ENCODE measurements at regions not wholly inside any gene's neighbourhood (a gene's known extent, or its start where the extent isn't known, plus 50 kb on each side); places are given as distances from the start of the nearest gene placed in this dataset.

GRCh38 chr3:107133891-107134290 is 243.3 kb upstream of the CCDC54 start:
- no peak for TF ChIP-seq CTCF (IDR thresholded peaks at IDR 0.05; ENCODE audit: low read depth, low read length)
- H3K4me3 ChIP-seq (ENCODE audit: low read depth, low read length), result no peak overlapping the region
- no peaks in the 10 kb centered on the region; the same call in 1 of the 2 replicates for H3K9me3 ChIP-seq (ENCODE audit: control insufficient read depth, insufficient read depth, low read length)
- no peak for DNase-seq (ENCODE audit: low read depth, low spot score)
- ChIA-PET CTCF (interaction anchor here (0.6 kb wide), 1 partner anchor 20 kb away, joined by 3 read pairs; no protein-coding TSS in a partner anchor), POLR2A (no interaction called here)
- H3K27ac ChIP-seq (ENCODE audit: low read depth, low read length), result no peak overlapping the region
- H3K27me3 ChIP-seq (ENCODE audit: control insufficient read depth, insufficient read depth, low read length), result no peaks in the 10 kb centered on the region

- H3K27me3 ChIP-seq (ENCODE audit: control insufficient read depth, insufficient read depth, low read length), result peaks cover 4% of the 10 kb centered on the region
- H3K9me3 ChIP-seq (ENCODE audit: control insufficient read depth, insufficient read depth, low read length), result no peaks in the 10 kb centered on the region
- ChIA-PET POLR2A (no interaction called here), CTCF (no interaction called here)
- DNase-seq (ENCODE audit: low read depth, low spot score), result no peak
- H3K4me3 ChIP-seq (ENCODE audit: low read depth, low read length), result no peak overlapping the region
- no peak for TF ChIP-seq CTCF (IDR thresholded peaks at IDR 0.05; ENCODE audit: low read depth, low read length)
- no peak overlapping the region for H3K27ac ChIP-seq (ENCODE audit: low read depth, low read length)
Observed at GRCh38 chr3:107142171-107142570, 235.1 kb upstream of the CCDC54 start.

- Histone ChIP-seq H3K4me3 (ENCODE audit: low read depth, low read length) (no peak overlapping the region), H3K27ac (ENCODE audit: low read depth, low read length) (no peak overlapping the region), H3K27me3 (ENCODE audit: control insufficient read depth, insufficient read depth, low read length) (peaks cover 4% of the 10 kb centered on the region), H3K9me3 (ENCODE audit: control insufficient read depth, insufficient read depth, low read length) (no peaks in the 10 kb centered on the region)
- TF ChIP-seq CTCF (IDR thresholded peaks at IDR 0.05; ENCODE audit: low read depth, low read length), result no peak
- CTCF ChIA-PET, result interaction anchor here (0.7 kb wide), 1 partner anchor 18 kb away, joined by 3 read pairs; no protein-coding TSS in a partner anchor
- POLR2A ChIA-PET, result no interaction called here
- no peak for DNase-seq (ENCODE audit: low read depth, low spot score)
Observed at GRCh38 chr3:107142786-107143575, 234.3 kb upstream of the CCDC54 start.

GRCh38 chr3:107150675-107151074 is 226.6 kb upstream of the CCDC54 start:
- no peak for TF ChIP-seq CTCF (IDR thresholded peaks at IDR 0.05; ENCODE audit: low read depth, low read length)
- H3K4me3 ChIP-seq (ENCODE audit: low read depth, low read length), result no peak overlapping the region
- no peaks in the 10 kb centered on the region for H3K9me3 ChIP-seq (ENCODE audit: control insufficient read depth, insufficient read depth, low read length)
- no peak overlapping the region for H3K27ac ChIP-seq (ENCODE audit: low read depth, low read length)
- DNase-seq (ENCODE audit: low read depth, low spot score), result no peak
- H3K27me3 ChIP-seq (ENCODE audit: control insufficient read depth, insufficient read depth, low read length), result no peaks in the 10 kb centered on the region
- CTCF ChIA-PET, result no interaction called here
- POLR2A ChIA-PET, result no interaction called here

- Histone ChIP-seq H3K4me3 (ENCODE audit: low read depth, low read length) (no peak overlapping the region), H3K27me3 (ENCODE audit: control insufficient read depth, insufficient read depth, low read length) (peaks cover 2% of the 10 kb centered on the region), H3K9me3 (ENCODE audit: control insufficient read depth, insufficient read depth, low read length) (no peaks in the 10 kb centered on the region), H3K27ac (ENCODE audit: low read depth, low read length) (no peak overlapping the region)
- ChIA-PET POLR2A (no interaction called here), CTCF (interaction anchor here (0.6 kb wide), 1 partner anchor 15 kb away, joined by 3 read pairs; no protein-coding TSS in a partner anchor)
- TF ChIP-seq CTCF (IDR thresholded peaks at IDR 0.05; ENCODE audit: low read depth, low read length), result no peak
- no peak for DNase-seq (ENCODE audit: low read depth, low spot score)
Observed at GRCh38 chr3:107153981-107154380, 223.3 kb upstream of the CCDC54 start.
